ENCODE measurements at regions not wholly inside any gene's neighbourhood (a gene's known extent, or its start where the extent isn't known, plus 50 kb on each side); places are given as distances from the start of the nearest gene placed in this dataset.

- Histone ChIP-seq H3K4me1 (peaks cover 6 to 10% of the 10 kb centered on the region in 2 donors), H3K4me3 (replicated peaks in 1 of 3) (no peak overlapping the region), H3K27me3 (no peaks in the 10 kb centered on the region), H3K27ac (no peak overlapping the region), H3K9me3 (no peaks in the 10 kb centered on the region), H3K36me3 (no peaks in the 10 kb centered on the region)
- DNase-seq, result no peak
- 77 to 81% methylated on average over 13 of the region's 13 CpGs for WGBS, 2 donors
- intact Hi-C loops (cut with DNase I), result no loop called here
- TF ChIP-seq CTCF (IDR thresholded peaks at IDR 0.05) (no peak), POLR2A (IDR thresholded peaks at IDR 0.05) (no peak)
These were observed 74.9 kb upstream of the FOXP4 start for GRCh38 chr6:41471064-41471895.

GRCh38 chr6:41474213-41474933, 71.8 kb upstream of the FOXP4 start:
- intact Hi-C loops (cut with DNase I), result no loop called here
- WGBS, 2 donors, result 94% methylated on average over 8 of the region's 8 CpGs
- H3K4me3 ChIP-seq (replicated peaks in 1 of 3), result no peak overlapping the region
- TF ChIP-seq POLR2A (IDR thresholded peaks at IDR 0.05) (no peak), CTCF (IDR thresholded peaks at IDR 0.05) (no peak)
- H3K4me1 ChIP-seq, result peaks cover 6 to 10% of the 10 kb centered on the region in 2 donors
- no peaks in the 10 kb centered on the region for H3K36me3 ChIP-seq
- no peaks in the 10 kb centered on the region for H3K9me3 ChIP-seq
- H3K27me3 ChIP-seq, result no peaks in the 10 kb centered on the region
- DNase-seq, result no peak
- no peak overlapping the region for H3K27ac ChIP-seq

- no peak for DNase-seq
- Histone ChIP-seq H3K27me3 (no peaks in the 10 kb centered on the region), H3K36me3 (no peaks in the 10 kb centered on the region), H3K4me3 (replicated peaks in 1 of 3) (no peak overlapping the region), H3K9me3 (no peaks in the 10 kb centered on the region), H3K27ac (no peak overlapping the region), H3K4me1 (peaks cover 5 to 8% of the 10 kb centered on the region in 2 donors)
- WGBS, 2 donors, result 83 to 85% methylated on average over 6 of the region's 6 CpGs
- TF ChIP-seq CTCF (IDR thresholded peaks at IDR 0.05) (no peak), POLR2A (IDR thresholded peaks at IDR 0.05) (no peak)
- intact Hi-C loops (cut with DNase I), result no loop called here
These were observed 71.0 kb upstream of the FOXP4 start for GRCh38 chr6:41475164-41475563.

- Histone ChIP-seq H3K27me3 (no peaks in the 10 kb centered on the region), H3K4me1 (peaks cover 0 to 1% of the 10 kb centered on the region in 2 donors), H3K27ac (no peak overlapping the region), H3K36me3 (no peaks in the 10 kb centered on the region), H3K9me3 (no peaks in the 10 kb centered on the region), H3K4me3 (replicated peaks in 1 of 3) (no peak overlapping the region)
- TF ChIP-seq CTCF (IDR thresholded peaks at IDR 0.05), result no peak
- TF ChIP-seq POLR2A (IDR thresholded peaks at IDR 0.05), result no peak
- intact Hi-C loops (cut with DNase I), result no loop called here
- DNase-seq, result no peak
- WGBS, 2 donors, result 90 to 93% methylated on average over 6 of the region's 6 CpGs
These were observed 70.3 kb upstream of the FOXP4 start for GRCh38 chr6:41475737-41476357.
